CD4-positive, alpha-beta memory T cell (primary cell): ENCODE measurements at regions not wholly inside any gene's neighbourhood (a gene's known extent, or its start where the extent isn't known, plus 50 kb on each side); places are given as distances from the start of the nearest gene placed in this dataset.

Experiments used
- CTCF ChIA-PET: fragments of 350-600 bp; sonication (Branson Sonifier 250); formaldehyde crosslinking; loops from one replicate; lab custom pipeline; 2021; ENCODE audit warnings: inconsistent platforms; ENCODE audit not compliant: partially characterized antibody; lab: Charles Lee
- POLR2A ChIA-PET: fragments of 350-600 bp; sonication (Branson Sonifier 250); formaldehyde crosslinking; loops from one replicate; lab custom pipeline; 2021; ENCODE audit not compliant: partially characterized antibody; lab: Charles Lee
- DNase-seq, 5 donors: peaks; one replicate each; pipeline versions ENCODE4 v3.0.0 to v3.0.0-alpha.2; 2020 to 2022; ENCODE audit warnings: mixed read lengths in 1 of 5
- H3K27ac ChIP-seq: one replicate; pipeline ENCODE4 v1.7.0; 2013; ENCODE audit warnings: low read depth, low read length
- H3K27me3 ChIP-seq: 2 replicates; pipeline ENCODE4 v1.7.0; 2013; ENCODE audit warnings: mild to moderate bottlenecking, low read length, moderate library complexity; ENCODE audit not compliant: insufficient read depth
- H3K36me3 ChIP-seq: 2 replicates; pipeline ENCODE4 v1.7.0; 2013; ENCODE audit warnings: mild to moderate bottlenecking, low read length, moderate library complexity; ENCODE audit not compliant: insufficient read depth
- H3K4me1 ChIP-seq: 2 replicates; pipeline ENCODE4 v1.7.0; 2013; ENCODE audit warnings: mild to moderate bottlenecking, low read length, moderate library complexity; ENCODE audit not compliant: insufficient read depth
- H3K4me3 ChIP-seq, 2 donors: one replicate each; pipeline ENCODE4 v1.7.0; 2013; ENCODE audit warnings: low read length in 2 of 2, mild to moderate bottlenecking in 1 of 2
- H3K9me3 ChIP-seq, 2 donors: one replicate each; pipeline ENCODE4 v1.7.0; 2013; ENCODE audit warnings: low read length in 2 of 2, control low read depth in 1 of 2; ENCODE audit not compliant: control insufficient read depth in 1 of 2
- H3K27ac Mint-ChIP-seq, 7 donors: one replicate each; pipeline ENCODE4 v1.8.0; 2020 to 2021; ENCODE audit warnings: mixed read lengths in 7 of 7, mild to moderate bottlenecking in 6 of 7, inconsistent platforms in 3 of 7, moderate library complexity in 3 of 7
- H3K27me3 Mint-ChIP-seq, 2 donors: one replicate each; pipeline ENCODE4 v1.8.0; 2020 to 2021; ENCODE audit warnings: mixed read lengths in 2 of 2
- H3K36me3 Mint-ChIP-seq, 2 donors: one replicate each; pipeline ENCODE4 v1.8.0; 2020 to 2021; ENCODE audit warnings: mixed read lengths in 2 of 2, inconsistent platforms in 1 of 2, mild to moderate bottlenecking in 1 of 2
- H3K4me1 Mint-ChIP-seq, 4 donors: one replicate each; pipeline ENCODE4 v1.8.0; 2020 to 2021; ENCODE audit warnings: mixed read lengths in 4 of 4, mild to moderate bottlenecking in 1 of 4
- H3K4me3 Mint-ChIP-seq, 8 donors: one replicate each; pipeline ENCODE4 v1.8.0; 2020 to 2021; ENCODE audit warnings: mixed read lengths in 8 of 8, mild to moderate bottlenecking in 7 of 8, moderate library complexity in 6 of 8, inconsistent platforms in 3 of 8
- H3K9me3 Mint-ChIP-seq, 8 donors: one replicate each; pipeline ENCODE4 v1.8.0; 2020 to 2021; ENCODE audit warnings: mixed read lengths in 8 of 8, mild to moderate bottlenecking in 5 of 8, inconsistent platforms in 3 of 8, moderate library complexity in 1 of 8
- intact Hi-C: fragments of 100-400 bp; cut with micrococcal nuclease; formaldehyde crosslinking; loops from one replicate; pipeline ENCODE4 v1.15.1; 2023

GRCh38 chr2:201968476-201968875, 65.2 kb upstream of the FZD7 start:
- POLR2A ChIA-PET, result no interaction called here
- Histone ChIP-seq H3K27ac (no peak overlapping the region), H3K36me3 (no peaks in the 10 kb centered on the region), H3K9me3 (no peaks in the 10 kb centered on the region), H3K4me3 (no peak overlapping the region), H3K27me3 (no peaks in the 10 kb centered on the region), H3K4me1 (no peaks in the 10 kb centered on the region)
- CTCF ChIA-PET, result no interaction called here
- peaks cover 0 to 9% (median 0%) of the 10 kb centered on the region in 8 donors for H3K9me3 Mint-ChIP-seq
- no peaks in the 10 kb centered on the region for H3K36me3 Mint-ChIP-seq
- H3K4me3 Mint-ChIP-seq, result no peak overlapping the region
- no peak overlapping the region for H3K27ac Mint-ChIP-seq
- H3K27me3 Mint-ChIP-seq, result peaks cover 3 to 4% of the 10 kb centered on the region in 2 donors
- no peak for DNase-seq
- peaks cover 0 to 6% (median 4%) of the 10 kb centered on the region in 4 donors for H3K4me1 Mint-ChIP-seq
- intact Hi-C loops, result no loop called here

- H3K9me3 Mint-ChIP-seq, result peaks cover 0 to 9% (median 0%) of the 10 kb centered on the region in 8 donors
- H3K27me3 Mint-ChIP-seq, result peaks cover 2 to 4% of the 10 kb centered on the region in 2 donors
- no peaks in the 10 kb centered on the region for H3K36me3 Mint-ChIP-seq
- intact Hi-C loops, result no loop called here
- no peak overlapping the region for H3K4me3 Mint-ChIP-seq
- ChIA-PET POLR2A (no interaction called here), CTCF (no interaction called here)
- H3K4me1 Mint-ChIP-seq, result peaks cover 0 to 6% (median 3%) of the 10 kb centered on the region in 4 donors
- Histone ChIP-seq H3K4me1 (no peaks in the 10 kb centered on the region), H3K27me3 (no peaks in the 10 kb centered on the region), H3K4me3 (no peak overlapping the region), H3K9me3 (no peaks in the 10 kb centered on the region), H3K36me3 (no peaks in the 10 kb centered on the region), H3K27ac (no peak overlapping the region)
- no peak overlapping the region for H3K27ac Mint-ChIP-seq
- no peak for DNase-seq
Observed at GRCh38 chr2:201969241-201969937, 64.3 kb upstream of the FZD7 start.

GRCh38 chr2:201969938-201970785, 63.5 kb upstream of the FZD7 start:
- H3K4me1 ChIP-seq, result no peaks in the 10 kb centered on the region
- Mint-ChIP-seq H3K36me3 (no peaks in the 10 kb centered on the region), H3K27me3 (peaks cover 5 to 6% of the 10 kb centered on the region in 2 donors), H3K4me3 (no peak overlapping the region), H3K9me3 (peaks cover 0 to 9% (median 0%) of the 10 kb centered on the region in 8 donors), H3K27ac (no peak overlapping the region), H3K4me1 (peaks cover 0 to 4% (median 0%) of the 10 kb centered on the region in 4 donors)
- no peak for DNase-seq
- CTCF ChIA-PET, result no interaction called here
- POLR2A ChIA-PET, result interaction anchor here (0.6 kb wide), 1 partner anchor 82 kb away, joined by 3 read pairs; no protein-coding TSS in a partner anchor
- H3K27me3 ChIP-seq, result no peaks in the 10 kb centered on the region
- no peaks in the 10 kb centered on the region for H3K36me3 ChIP-seq
- H3K9me3 ChIP-seq, result no peaks in the 10 kb centered on the region
- H3K27ac ChIP-seq, result no peak overlapping the region
- intact Hi-C loops, result no loop called here
- no peak overlapping the region for H3K4me3 ChIP-seq

- Histone ChIP-seq H3K4me1 (no peaks in the 10 kb centered on the region), H3K36me3 (no peaks in the 10 kb centered on the region), H3K27ac (no peak overlapping the region), H3K9me3 (no peaks in the 10 kb centered on the region), H3K27me3 (no peaks in the 10 kb centered on the region), H3K4me3 (no peak overlapping the region)
- no peak for DNase-seq
- Mint-ChIP-seq H3K9me3 (peaks cover 0 to 9% (median 0%) of the 10 kb centered on the region in 8 donors), H3K4me3 (no peak overlapping the region), H3K27me3 (peaks cover 5 to 6% of the 10 kb centered on the region in 2 donors), H3K27ac (no peak overlapping the region), H3K4me1 (no peaks in the 10 kb centered on the region), H3K36me3 (no peaks in the 10 kb centered on the region)
- ChIA-PET CTCF (no interaction called here), POLR2A (interaction anchor here (0.6 kb wide), 1 partner anchor 82 kb away, joined by 3 read pairs; no protein-coding TSS in a partner anchor)
- intact Hi-C loops, result no loop called here
Observed at GRCh38 chr2:201970786-201971108, 62.9 kb upstream of the FZD7 start.

- Histone ChIP-seq H3K9me3 (no peaks in the 10 kb centered on the region), H3K27me3 (no peaks in the 10 kb centered on the region), H3K4me3 (no peak overlapping the region), H3K36me3 (no peaks in the 10 kb centered on the region), H3K27ac (no peak overlapping the region), H3K4me1 (no peaks in the 10 kb centered on the region)
- peaks cover 5 to 6% of the 10 kb centered on the region in 2 donors for H3K27me3 Mint-ChIP-seq
- no peaks in the 10 kb centered on the region for H3K4me1 Mint-ChIP-seq
- ChIA-PET POLR2A (no interaction called here), CTCF (no interaction called here)
- no peak overlapping the region for H3K4me3 Mint-ChIP-seq
- H3K36me3 Mint-ChIP-seq, result no peaks in the 10 kb centered on the region
- intact Hi-C loops, result no loop called here
- peaks cover 0 to 9% (median 0%) of the 10 kb centered on the region in 8 donors for H3K9me3 Mint-ChIP-seq
- no peak overlapping the region for H3K27ac Mint-ChIP-seq
- DNase-seq, result no peak
Observed at GRCh38 chr2:201971531-201972228, 62.0 kb upstream of the FZD7 start.

- POLR2A ChIA-PET, result no interaction called here
- H3K27me3 Mint-ChIP-seq, result peaks cover 7 to 8% of the 10 kb centered on the region in 2 donors
- Histone ChIP-seq H3K27me3 (no peaks in the 10 kb centered on the region), H3K9me3 (no peaks in the 10 kb centered on the region), H3K36me3 (no peaks in the 10 kb centered on the region), H3K4me3 (no peak overlapping the region), H3K4me1 (no peaks in the 10 kb centered on the region), H3K27ac (no peak overlapping the region)
- H3K4me3 Mint-ChIP-seq, result no peak overlapping the region
- H3K4me1 Mint-ChIP-seq, result no peaks in the 10 kb centered on the region
- CTCF ChIA-PET, result interaction anchor here (1.2 kb wide), 1 partner anchor 36 kb away, joined by 3 read pairs; no protein-coding TSS in a partner anchor
- DNase-seq, result no peak
- intact Hi-C loops, result no loop called here
- H3K36me3 Mint-ChIP-seq, result no peaks in the 10 kb centered on the region
- no peak overlapping the region for H3K27ac Mint-ChIP-seq
- peaks cover 0 to 9% (median 0%) of the 10 kb centered on the region in 8 donors for H3K9me3 Mint-ChIP-seq
Observed at GRCh38 chr2:201972621-201973255, 60.9 kb upstream of the FZD7 start.
